GM18951 (cell line): ENCODE measurements at regions not wholly inside any gene's neighbourhood (a gene's known extent, or its start where the extent isn't known, plus 50 kb on each side); places are given as distances from the start of the nearest gene placed in this dataset.

Source experiments
- POLR2A ChIP-seq: IDR thresholded peaks from 4 replicates; pipeline ENCODE4 v1.6.1; 2011; ENCODE audit warnings: mild to moderate bottlenecking; ENCODE audit not compliant: insufficient read length, insufficient read depth; ENCODE audit errors: extremely low read depth
- in situ Hi-C: fragments of 300-500 bp; cut with MboI; formaldehyde crosslinking; loops from one replicate; pipeline ENCODE4 v1.12.0; 2022; ENCODE audit warnings: low sequenced_read_pairs, mixed read lengths, inconsistent platforms; ENCODE audit not compliant: unreplicated experiment

DNA sequence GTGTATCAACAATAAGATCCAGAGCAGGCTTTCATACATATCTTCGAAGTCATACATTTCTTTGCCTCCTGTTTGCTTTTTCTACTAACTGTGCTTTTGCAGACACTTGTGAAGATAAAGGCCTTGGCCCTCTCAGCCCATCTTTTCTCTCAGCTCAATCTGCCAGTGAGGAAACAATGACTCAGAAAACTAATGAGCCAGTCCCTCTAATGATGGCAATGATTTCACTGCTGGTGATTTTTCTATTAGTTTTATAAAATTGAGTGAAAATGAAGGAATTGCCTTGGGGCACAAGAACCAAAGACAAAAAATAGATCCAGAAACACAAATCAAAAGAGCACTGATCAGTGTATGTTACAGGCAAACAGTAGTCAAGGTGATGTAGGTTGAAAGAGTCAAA lies 167.7 kb upstream of the PPP2R2B start:
- in situ Hi-C loops: no loop called here
- no peak for TF ChIP-seq POLR2A

DNA sequence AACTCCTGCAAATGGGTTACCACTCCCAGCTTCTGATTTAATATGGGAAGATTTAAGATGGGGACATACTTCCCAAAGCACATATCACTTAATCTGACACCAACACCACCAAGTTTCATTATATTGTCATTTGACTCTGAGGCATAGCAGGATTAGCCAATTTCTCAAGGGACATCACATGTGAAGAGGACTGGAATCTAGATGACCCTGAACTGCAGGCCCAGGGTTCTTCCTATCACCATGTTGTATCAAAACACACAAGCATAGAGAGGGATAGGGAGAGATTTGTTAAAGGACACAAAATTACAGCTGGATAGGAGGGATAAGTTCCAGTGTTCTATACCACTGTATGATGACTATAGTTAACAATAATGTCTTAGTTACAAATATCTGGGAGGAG lies 168.3 kb upstream of the PPP2R2B start:
- TF ChIP-seq POLR2A: no peak

DNA sequence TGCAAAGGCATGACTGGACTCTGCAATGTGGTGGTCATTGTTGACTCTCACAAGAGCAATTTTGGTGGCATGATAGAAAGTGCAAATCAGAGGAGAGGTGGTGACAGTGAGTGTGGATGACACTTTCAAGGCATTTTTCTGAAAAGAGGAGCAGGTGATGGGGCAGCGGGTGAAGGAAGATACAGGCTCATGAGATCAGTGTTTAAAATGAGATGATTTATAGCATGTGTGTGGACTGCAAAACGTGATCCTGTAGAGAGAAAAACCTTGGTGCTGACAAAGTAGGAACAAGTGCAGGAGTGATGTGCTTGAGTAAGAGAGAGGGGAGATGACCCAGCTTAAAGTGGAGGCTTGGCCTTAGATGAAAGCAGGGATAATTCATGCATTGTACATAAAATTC lies 171.2 kb upstream of the PPP2R2B start:
- in situ Hi-C loops: no loop called here
- TF ChIP-seq POLR2A: no peak

More for the DNA sequence above, 168.3 kb upstream of the PPP2R2B start:
- in situ Hi-C loops: no loop called here

DNA sequence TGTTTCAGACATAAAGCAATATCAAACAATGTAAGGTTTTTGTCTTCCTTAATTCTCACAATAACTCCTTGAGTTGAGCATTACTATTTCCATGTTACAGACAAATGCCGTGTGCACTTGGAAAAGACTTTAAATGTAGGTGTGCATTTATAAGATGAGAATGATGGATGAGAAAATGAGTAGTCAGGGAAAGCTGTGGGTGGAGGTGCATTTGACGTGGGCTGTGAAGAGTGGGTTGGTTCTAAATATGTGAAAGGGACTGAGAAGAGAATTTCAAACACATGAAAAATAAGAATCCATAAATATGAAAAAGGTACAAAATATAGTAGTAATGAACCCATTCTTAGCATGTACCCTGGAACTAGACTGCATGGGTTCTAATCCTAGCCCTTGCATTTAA lies 171.6 kb upstream of the PPP2R2B start:
- no peak for TF ChIP-seq POLR2A
- in situ Hi-C loops: no loop called here

DNA sequence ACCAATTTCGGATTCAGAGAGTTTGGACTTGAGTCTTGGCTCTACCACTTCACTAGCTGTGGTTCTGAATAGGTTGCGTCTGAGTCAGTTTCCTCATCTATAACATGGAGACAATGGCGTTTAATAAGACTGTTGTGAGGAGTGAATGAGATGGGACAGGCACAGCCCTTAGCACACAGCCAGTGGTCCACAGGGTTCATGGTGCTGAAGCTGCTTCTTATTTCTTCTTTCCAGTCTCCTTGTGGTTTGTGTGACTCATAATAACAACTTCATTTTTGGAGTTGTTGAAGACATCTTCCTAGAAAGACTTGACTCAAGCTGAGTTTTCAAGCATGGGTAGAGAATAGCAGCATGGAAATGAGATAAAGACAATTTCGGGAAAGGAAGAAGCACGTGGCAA lies 172.6 kb upstream of the PPP2R2B start:
- in situ Hi-C loops: no loop called here
- no peak for TF ChIP-seq POLR2A

DNA sequence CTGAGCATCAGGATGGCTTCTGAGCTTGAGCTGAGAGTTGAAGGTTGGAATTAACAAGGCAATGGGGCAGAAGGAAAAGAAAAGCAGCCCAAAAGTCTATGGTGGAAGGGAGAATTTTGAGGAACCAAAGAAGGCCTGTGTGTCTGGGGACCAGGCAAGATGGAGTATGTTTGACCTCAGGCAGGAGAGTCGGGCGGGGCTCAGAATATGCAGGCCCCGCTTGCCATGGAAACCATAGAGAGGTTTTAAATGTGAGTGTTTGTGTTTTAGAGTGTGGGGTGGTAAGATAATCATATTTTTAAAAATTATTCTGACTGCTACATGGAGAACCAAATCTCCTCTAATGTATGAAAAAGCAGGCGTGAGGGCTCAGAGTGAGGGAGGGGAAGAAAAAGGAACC lies 174.0 kb upstream of the PPP2R2B start:
- in situ Hi-C loops: no loop called here
- TF ChIP-seq POLR2A: no peak

DNA sequence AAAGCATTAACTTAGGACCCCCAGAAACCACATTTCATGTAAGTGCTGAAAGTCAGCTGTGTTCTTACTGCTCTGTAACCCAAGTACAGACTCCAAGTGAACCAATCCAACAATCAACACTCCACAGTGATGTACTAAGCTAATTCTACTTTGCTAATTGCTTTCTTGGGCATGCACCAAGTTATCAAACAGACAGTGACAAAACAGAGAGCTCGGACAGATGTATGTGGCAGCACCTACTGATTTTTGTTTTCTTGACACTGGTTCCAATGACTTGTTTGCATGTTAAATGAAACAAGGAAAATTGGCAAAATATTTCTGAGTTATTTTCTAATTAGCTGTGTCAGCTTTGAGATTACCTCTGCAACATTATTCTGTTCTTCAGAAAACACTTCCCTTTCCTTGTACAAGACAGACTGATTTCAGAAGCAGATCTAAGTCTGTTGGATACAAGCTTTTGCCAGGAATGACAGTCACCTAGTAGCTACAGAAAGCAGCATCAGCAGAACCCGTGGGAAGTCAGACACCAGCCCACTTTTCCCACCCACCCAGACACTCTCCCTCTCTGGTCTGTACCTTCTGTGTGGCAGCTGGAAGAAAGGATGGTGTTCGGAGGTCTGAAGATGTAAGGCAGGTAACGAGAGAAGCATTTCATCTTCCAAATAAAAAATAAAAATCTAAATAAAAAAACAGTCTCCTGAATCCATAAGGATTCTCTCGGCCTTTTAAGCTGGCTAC lies 176.7 kb upstream of the PPP2R2B start:
- TF ChIP-seq POLR2A: no peak
- in situ Hi-C loops: no loop called here

DNA sequence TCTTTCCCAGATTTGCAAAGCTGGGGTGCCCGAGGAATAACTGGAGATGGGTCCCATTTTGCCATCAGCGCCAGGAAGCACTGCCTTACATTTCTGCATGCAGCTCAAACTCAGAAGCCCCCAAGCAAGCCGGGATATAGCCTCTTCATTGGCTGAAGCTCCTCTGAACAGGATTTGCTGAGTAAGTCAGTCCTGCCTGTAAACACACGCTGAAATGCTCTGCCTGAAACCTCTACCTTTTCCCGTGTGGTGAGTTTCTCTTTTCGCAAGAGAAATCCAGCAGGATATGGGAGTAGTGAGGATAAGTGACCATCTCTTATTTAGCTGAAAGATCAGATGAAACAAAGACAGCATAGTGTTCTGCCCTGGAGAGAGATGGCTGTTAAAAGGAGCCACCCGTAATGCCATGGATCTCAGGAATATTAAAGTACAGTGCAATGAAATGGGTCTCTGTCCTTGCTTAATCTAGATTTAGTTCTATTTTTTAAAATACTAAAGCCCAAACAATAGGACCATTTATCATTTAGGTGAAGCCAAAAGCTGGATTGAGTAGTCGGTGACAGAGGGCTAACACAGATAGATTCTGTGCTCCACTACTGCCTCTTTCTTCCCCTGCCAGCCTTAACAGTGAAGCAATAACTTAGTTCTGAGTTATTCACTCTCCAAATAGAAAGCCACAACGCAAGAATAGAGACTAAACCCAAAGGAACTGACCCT lies 177.5 kb upstream of the PPP2R2B start:
- in situ Hi-C loops: no loop called here
- TF ChIP-seq POLR2A: no peak

DNA sequence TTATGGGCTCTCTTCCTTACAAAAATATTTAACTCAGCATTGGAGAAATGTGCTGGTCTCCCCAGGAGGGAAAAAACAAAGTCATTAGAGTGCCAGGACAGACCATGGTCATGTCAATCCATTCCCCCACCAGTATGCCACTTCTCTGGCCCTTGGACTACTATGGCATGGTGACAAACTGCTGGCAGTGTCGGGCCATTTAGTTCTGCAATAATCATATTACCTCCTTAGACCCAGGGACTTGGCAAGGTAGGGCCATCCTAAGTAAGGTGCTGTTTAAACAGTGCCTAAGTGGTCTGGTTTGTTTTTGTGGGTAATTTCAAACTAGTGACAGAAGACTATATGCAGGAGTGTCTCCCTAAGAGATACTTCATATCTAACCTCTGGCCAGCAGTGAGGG lies 177.8 kb upstream of the STK32A start:
- in situ Hi-C loops: no loop called here
- no peak for TF ChIP-seq POLR2A

DNA sequence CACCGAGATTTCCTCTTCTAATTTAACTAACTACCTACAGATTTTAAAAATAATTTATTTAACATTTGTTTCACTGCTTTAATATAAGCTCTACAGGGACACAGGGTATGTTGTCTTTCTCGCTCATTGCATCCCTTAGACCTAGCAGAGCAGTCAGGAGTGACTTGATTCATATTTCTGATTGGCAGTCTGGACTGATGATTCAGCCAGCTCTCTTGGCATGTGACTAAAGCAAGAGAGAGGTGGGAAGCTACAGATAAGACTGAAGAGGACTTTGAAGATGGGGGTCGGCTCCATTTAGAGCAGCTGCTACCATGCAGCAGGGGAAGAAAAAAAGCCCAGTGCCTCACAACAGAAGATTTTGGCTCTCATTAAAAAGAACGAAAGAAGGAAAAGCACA lies 173.4 kb upstream of the STK32A start:
- TF ChIP-seq POLR2A: no peak
- in situ Hi-C loops: no loop called here

DNA sequence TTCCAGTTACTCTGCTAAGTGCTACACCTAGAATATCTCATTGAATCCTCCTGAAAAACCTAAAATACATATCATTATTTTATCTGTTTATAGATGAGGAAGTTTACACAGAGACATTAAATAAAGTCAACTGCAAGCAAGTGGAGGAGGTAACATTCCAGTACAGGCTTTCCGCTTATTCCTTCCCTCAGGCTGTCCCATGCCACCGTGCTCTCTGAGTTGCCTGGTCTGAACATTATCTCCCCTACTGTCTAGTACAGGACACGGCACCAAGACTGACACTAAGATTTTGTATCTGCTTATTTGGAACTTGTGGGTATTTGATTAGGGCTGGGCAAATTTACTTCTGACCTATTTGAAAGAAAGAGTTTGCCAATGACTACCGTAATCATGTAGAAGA lies 172.4 kb upstream of the STK32A start:
- in situ Hi-C loops: no loop called here
- no peak for TF ChIP-seq POLR2A

DNA sequence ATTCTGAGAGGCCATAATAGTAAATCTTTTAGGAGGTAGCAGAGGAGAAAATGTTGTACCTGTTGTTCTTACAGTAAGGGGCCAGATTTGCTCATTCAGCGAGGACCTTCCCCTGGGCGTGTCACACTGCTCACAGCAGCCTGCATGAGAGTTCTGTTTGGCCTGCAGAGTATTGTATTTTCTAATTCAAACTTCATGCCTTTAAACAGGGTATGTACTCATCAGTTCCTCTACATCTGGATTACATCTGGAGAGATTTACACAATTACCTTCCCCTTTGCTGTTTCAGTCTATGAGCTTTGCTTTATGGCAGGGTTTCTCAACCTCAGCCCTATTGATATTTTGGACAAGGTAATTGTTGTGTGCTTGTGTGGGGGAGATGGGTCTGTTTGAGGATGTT lies 170.9 kb upstream of the STK32A start:
- TF ChIP-seq POLR2A: no peak
- in situ Hi-C loops: no loop called here

DNA sequence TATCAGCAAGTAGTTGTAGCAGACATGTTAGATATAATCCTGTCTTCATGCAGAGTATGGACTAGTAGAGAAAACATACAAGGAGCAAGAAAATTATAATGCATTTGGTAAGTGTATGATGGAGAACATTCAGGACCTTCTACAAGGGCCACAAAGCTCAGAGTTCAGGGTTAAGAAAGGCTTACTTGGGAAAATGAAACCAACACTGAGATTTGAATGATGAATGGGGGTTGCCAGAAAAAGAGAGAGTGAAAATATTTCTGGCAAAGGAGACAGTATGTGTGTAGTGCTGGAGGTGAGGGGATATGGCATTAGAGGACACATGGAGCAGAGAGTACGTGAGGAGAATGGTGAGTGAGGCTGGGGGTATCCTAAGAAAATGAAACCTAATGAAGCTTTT lies 169.8 kb upstream of the STK32A start:
- in situ Hi-C loops: no loop called here

DNA sequence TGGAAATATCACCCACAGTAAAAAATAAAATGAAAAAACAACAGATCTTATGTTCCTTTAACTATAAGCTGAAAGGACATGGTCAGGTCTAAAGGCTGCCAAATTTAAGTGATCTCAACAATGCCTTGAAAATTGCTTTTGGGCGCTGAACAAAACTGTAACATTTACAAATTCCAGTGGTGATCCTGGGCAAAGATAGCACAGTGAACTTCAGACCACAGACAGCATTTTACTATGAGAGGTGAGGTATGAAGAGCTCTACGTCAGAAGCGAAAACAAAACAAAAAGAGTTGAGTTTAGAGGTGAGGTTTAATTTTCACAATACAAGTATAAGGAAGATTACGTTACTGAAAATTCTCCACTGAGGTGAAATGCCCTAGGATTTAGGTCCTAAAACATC lies 165.8 kb upstream of the STK32A start:
- TF ChIP-seq POLR2A: no peak
- in situ Hi-C loops: no loop called here

More for the DNA sequence above, 169.8 kb upstream of the STK32A start:
- no peak for TF ChIP-seq POLR2A
